T-cell (primary cell): ENCODE measurements at regions not wholly inside any gene's neighbourhood (a gene's known extent, or its start where the extent isn't known, plus 50 kb on each side); places are given as distances from the start of the nearest gene placed in this dataset.
A peak's percentile ranks its signal among the peaks of the same experiment; 100 is the strongest.

Experiments
- ATAC-seq, 4 experiments: fragments of 200-7000 bp in 3 of 4; fragments of 150-1000 bp in 1 of 4; cut with Tn5 transposase; replicated peaks in 1 of 4; 1 replicate in 3 of 4; 2 replicates in 1 of 4; pipeline ENCODE4 v1.10.0; 2021; ENCODE audit warnings: moderate library complexity in 3 of 4, mild to moderate bottlenecking in 2 of 4, moderate number of reproducible peaks in 1 of 4
- CTCF ChIA-PET, 2 donors: fragments of 300-600 bp; sonication (Branson Sonifier 250); formaldehyde crosslinking; loops; one replicate each; lab custom pipeline; 2022; ENCODE audit warnings: antibody characterized with exemption in 2 of 2; lab: Charles Lee
- POLR2A ChIA-PET, 2 donors: fragments of 300-600 bp; sonication (Branson Sonifier 250); formaldehyde crosslinking; loops; one replicate each; lab custom pipeline; 2022; ENCODE audit warnings: antibody characterized with exemption in 2 of 2; lab: Charles Lee
- DNase-seq, 35 experiments: peaks; one replicate each; pipeline versions ENCODE4 v3.0.0 to v3.0.0-alpha.2; 2013 to 2023
- H3K27ac ChIP-seq: one replicate; pipeline ENCODE4 v1.5.1; 2013; ENCODE audit warnings: low read length
- H3K27me3 ChIP-seq, 2 experiments: replicated peaks in 1 of 2; 1 replicate in 1 of 2; 2 replicates in 1 of 2; pipeline versions ENCODE4 v1.6.1 to v1.7.0; 2013; ENCODE audit warnings: low read length in 1 of 2, mixed read lengths in 1 of 2; ENCODE audit not compliant: control insufficient read depth in 2 of 2, insufficient read depth in 2 of 2; ENCODE audit errors: extremely low read depth in 1 of 2
- H3K36me3 ChIP-seq, 2 donors: 1 replicate in 1 of 2; 2 replicates in 1 of 2; pipeline versions ENCODE4 v1.6.1 to v1.7.0; 2013; ENCODE audit warnings: low read length in 1 of 2; ENCODE audit not compliant: control insufficient read depth in 2 of 2, insufficient read depth in 1 of 2; ENCODE audit errors: extremely low read depth in 1 of 2
- H3K4me1 ChIP-seq, 2 experiments: 1 replicate in 1 of 2; 2 replicates in 1 of 2; pipeline versions ENCODE4 v1.6.1 to v1.7.0; 2013; ENCODE audit warnings: low read length in 2 of 2, mixed read lengths in 1 of 2; ENCODE audit not compliant: insufficient read depth in 2 of 2, control insufficient read depth in 1 of 2; ENCODE audit errors: extremely low read depth in 1 of 2
- H3K4me3 ChIP-seq, 2 donors: 1 replicate in 1 of 2; 2 replicates in 1 of 2; pipeline versions ENCODE4 v1.5.1 to v1.7.0; 2013; ENCODE audit warnings: mild to moderate bottlenecking in 2 of 2, low read length in 1 of 2, moderate library complexity in 1 of 2; ENCODE audit not compliant: control insufficient read depth in 1 of 2; ENCODE audit errors: extremely low read depth in 1 of 2
- H3K9me3 ChIP-seq: 2 replicates; pipeline ENCODE4 v1.7.0; 2013
- H3K27ac Mint-ChIP-seq, 2 donors: one replicate each; pipeline ENCODE4 v1.8.0; 2020 to 2021; ENCODE audit warnings: mild to moderate bottlenecking in 2 of 2, mixed read lengths in 2 of 2
- H3K27me3 Mint-ChIP-seq, 2 donors: one replicate each; pipeline ENCODE4 v1.8.0; 2021 to 2022; ENCODE audit warnings: mixed read lengths in 2 of 2
- H3K36me3 Mint-ChIP-seq: one replicate; pipeline ENCODE4 v1.8.0; 2021; ENCODE audit warnings: mixed read lengths
- H3K4me1 Mint-ChIP-seq, 3 donors: one replicate each; pipeline ENCODE4 v1.8.0; 2020 to 2022; ENCODE audit warnings: mixed read lengths in 3 of 3, mild to moderate bottlenecking in 1 of 3
- H3K4me3 Mint-ChIP-seq, 3 donors: one replicate each; pipeline ENCODE4 v1.8.0; 2020 to 2022; ENCODE audit warnings: mild to moderate bottlenecking in 3 of 3, mixed read lengths in 3 of 3, moderate library complexity in 3 of 3
- H3K9me3 Mint-ChIP-seq, 3 donors: one replicate each; pipeline ENCODE4 v1.8.0; 2020 to 2022; ENCODE audit warnings: mixed read lengths in 3 of 3
- WGBS: methylation state at CpG from one replicate; pipeline ENCODE4 v1.1.5; 2013; ENCODE audit warnings: missing lambda C conversion rate; ENCODE audit not compliant: insufficient coverage; 5-methylcytosine and 5-hydroxymethylcytosine counted together

DNA sequence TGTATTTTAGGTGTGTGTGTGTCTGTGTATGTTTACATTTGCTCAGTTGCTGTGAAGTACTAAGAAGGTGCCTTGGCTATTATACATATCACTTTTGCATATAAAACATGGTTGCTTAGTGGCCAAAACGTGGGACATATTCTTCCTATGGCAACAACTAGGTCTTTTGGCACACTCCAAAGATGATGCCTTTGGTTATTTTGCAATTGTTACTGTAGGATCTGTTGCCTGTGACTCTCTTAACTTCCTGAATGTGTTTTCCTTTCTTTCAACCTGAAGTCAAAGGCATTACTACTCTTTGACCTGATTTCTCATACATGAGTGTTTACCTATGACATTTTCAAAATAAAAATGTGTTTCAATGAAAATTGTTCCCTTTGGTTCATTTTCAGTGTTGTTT lies 160.5 kb downstream of the UBE2E3 start:
- Mint-ChIP-seq H3K27me3 (no peaks in the 10 kb centered on the region), H3K4me1 (peaks cover 79 to 81% (median 80%) of the 10 kb centered on the region in 3 donors), H3K9me3 (peaks cover 3 to 12% (median 7%) of the 10 kb centered on the region in 3 donors), H3K4me3 (peak overlapping the region; percentile 69 to 81 (median 79)), H3K27ac (peak overlapping the region; percentile 100), H3K36me3 (peaks cover 16% of the 10 kb centered on the region)
- POLR2A ChIA-PET, result interaction anchor here (0.6 to 2.7 kb wide), 7 partner anchors 9 to 308 kb away, joined by 3 to 9 read pairs (median 4); no protein-coding TSS in a partner anchor
- peaks cover 0 to 5% of the 10 kb centered on the region in 2 donors for H3K36me3 ChIP-seq
- CTCF ChIA-PET, result interaction anchor here (0.6 to 1.6 kb wide), 7 partner anchors 9 to 317 kb away, joined by 3 to 6 read pairs (median 3); partner anchors contain the start of gene ITGA4 (in 1 of the 2)
- peaks cover 3% of the 10 kb centered on the region for H3K9me3 ChIP-seq
- no peaks in the 10 kb centered on the region for H3K27me3 ChIP-seq
- H3K4me3 ChIP-seq, result no peak overlapping the region
- ATAC-seq (no peak), DNase-seq (no peak)
- H3K4me1 ChIP-seq, result peaks cover 30 to 57% of the 10 kb centered on the region in 2 experiments
- peak overlapping the region; percentile 88 for H3K27ac ChIP-seq
- no CpG with 5 or more reads among the region's 1 CpG for WGBS

GRCh38 chr2:181141676-181142075 lies 161.3 kb downstream of the UBE2E3 start:
- WGBS, result 27% methylated on average over 2 of the region's 2 CpGs
- Histone ChIP-seq H3K36me3 (peaks cover 0 to 5% of the 10 kb centered on the region in 2 donors), H3K4me3 (peak overlapping the region; percentile 1 to 29), H3K27me3 (no peaks in the 10 kb centered on the region), H3K27ac (peak overlapping the region; percentile 88), H3K9me3 (no peaks in the 10 kb centered on the region), H3K4me1 (peaks cover 34 to 57% of the 10 kb centered on the region in 2 experiments)
- Mint-ChIP-seq H3K4me1 (peaks cover 78 to 83% (median 82%) of the 10 kb centered on the region in 3 donors), H3K36me3 (peaks cover 12% of the 10 kb centered on the region), H3K27me3 (no peaks in the 10 kb centered on the region), H3K9me3 (peaks cover 3 to 9% (median 6%) of the 10 kb centered on the region in 3 donors), H3K4me3 (peak overlapping the region; percentile 69 to 81 (median 79)), H3K27ac (peak overlapping the region; percentile 100)
- DNase-seq, result no peak
- CTCF ChIA-PET, result interaction anchor here (0.6 to 2.3 kb wide), 8 partner anchors 11 to 319 kb away, joined by 3 to 8 read pairs (median 3); no protein-coding TSS in a partner anchor
- POLR2A ChIA-PET, result interaction anchor here (0.6 to 2.7 kb wide), 10 partner anchors 10 to 316 kb away, joined by 3 to 14 read pairs (median 6); no protein-coding TSS in a partner anchor
- ATAC-seq, result no peak

- ChIA-PET CTCF (interaction anchor here (0.6 to 2.3 kb wide), 4 partner anchors 13 to 324 kb away, joined by 3 to 8 read pairs (median 4); no protein-coding TSS in a partner anchor), POLR2A (interaction anchor here (1.0 to 2.7 kb wide), 5 partner anchors 11 to 19 kb away, joined by 3 to 9 read pairs (median 6); no protein-coding TSS in a partner anchor)
- Histone ChIP-seq H3K27me3 (no peaks in the 10 kb centered on the region), H3K36me3 (peaks cover 0 to 5% of the 10 kb centered on the region in 2 donors), H3K27ac (peak overlapping the region; percentile 88), H3K4me1 (peaks cover 34 to 57% of the 10 kb centered on the region in 2 experiments), H3K4me3 (peak overlapping the region in 1 of 2 donors; percentile 13), H3K9me3 (no peaks in the 10 kb centered on the region)
- DNase-seq (peak in 1 of 35 experiments; percentile 58), ATAC-seq (peak; percentile 50 to 57 (median 53))
- WGBS, result 0% methylated on average over 1 of the region's 4 CpGs
- peaks cover 0 to 8% (median 0%) of the 10 kb centered on the region in 3 donors for H3K9me3 Mint-ChIP-seq
- H3K36me3 Mint-ChIP-seq, result peaks cover 10% of the 10 kb centered on the region
- peaks cover 72 to 78% (median 75%) of the 10 kb centered on the region in 3 donors for H3K4me1 Mint-ChIP-seq
- H3K27me3 Mint-ChIP-seq, result no peaks in the 10 kb centered on the region
- H3K4me3 Mint-ChIP-seq, result peak overlapping the region; percentile 69 to 81 (median 72)
- peak overlapping the region; percentile 100 for H3K27ac Mint-ChIP-seq
Measured at GRCh38 chr2:181142514-181142913, 162.1 kb downstream of the UBE2E3 start.

- ChIA-PET POLR2A (interaction anchor here (0.5 to 1.4 kb wide), 7 partner anchors 13 to 317 kb away, joined by 3 to 10 read pairs (median 4); no protein-coding TSS in a partner anchor), CTCF (interaction anchor here (0.7 to 1.6 kb wide), 8 partner anchors 9 to 313 kb away, joined by 3 to 8 read pairs (median 3); partner anchors contain the start of gene ITGA4 (in 1 of the 2))
- Histone ChIP-seq H3K4me1 (peaks cover 33 to 63% of the 10 kb centered on the region in 2 experiments), H3K27me3 (no peaks in the 10 kb centered on the region), H3K36me3 (peaks cover 0 to 5% of the 10 kb centered on the region in 2 donors), H3K4me3 (no peak overlapping the region), H3K9me3 (no peaks in the 10 kb centered on the region), H3K27ac (peak overlapping the region; percentile 88)
- Mint-ChIP-seq H3K9me3 (peaks cover 0 to 8% (median 0%) of the 10 kb centered on the region in 3 donors), H3K36me3 (peaks cover 10% of the 10 kb centered on the region), H3K27me3 (no peaks in the 10 kb centered on the region), H3K4me1 (peaks cover 73 to 79% (median 74%) of the 10 kb centered on the region in 3 donors), H3K27ac (peak overlapping the region; percentile 90 to 100), H3K4me3 (peak overlapping the region in 2 of 3 donors; percentile 18 to 48)
- no CpG with 5 or more reads among the region's 2 CpGs for WGBS
- peak in 25 of 35 experiments; percentile 7 to 74 (median 39) for DNase-seq
- peak; percentile 64 to 87 (median 73) for ATAC-seq
Measured at GRCh38 chr2:181143790-181144300, 163.4 kb downstream of the UBE2E3 start.

GRCh38 chr2:181145645-181146044 lies 165.2 kb downstream of the UBE2E3 start:
- POLR2A ChIA-PET, result interaction anchor here (0.5 to 1.8 kb wide), 2 partner anchors 21 to 334 kb away, joined by 4 to 6 read pairs; no protein-coding TSS in a partner anchor
- H3K27ac ChIP-seq, result peak overlapping the region; percentile 57
- no peak overlapping the region for H3K4me3 Mint-ChIP-seq

GRCh38 chr2:181146171-181146570 lies 165.8 kb downstream of the UBE2E3 start:
- ChIA-PET POLR2A (interaction anchor here (0.5 to 1.8 kb wide), 3 partner anchors 21 to 333 kb away, joined by 3 to 6 read pairs (median 4); no protein-coding TSS in a partner anchor), CTCF (interaction anchor here in 1 of 2 donors (0.6 to 1.2 kb wide), 3 partner anchors 21 to 38 kb away, joined by 3 to 4 read pairs (median 4); no protein-coding TSS in a partner anchor)
- no peaks in the 10 kb centered on the region for H3K27me3 Mint-ChIP-seq
- no peak overlapping the region for H3K4me3 ChIP-seq
- no peaks in the 10 kb centered on the region for H3K9me3 ChIP-seq
- H3K4me1 Mint-ChIP-seq, result peaks cover 65 to 70% (median 66%) of the 10 kb centered on the region in 3 donors
- peaks cover 0 to 5% of the 10 kb centered on the region in 2 donors for H3K36me3 ChIP-seq
- H3K9me3 Mint-ChIP-seq, result peaks cover 0 to 8% (median 1%) of the 10 kb centered on the region in 3 donors
- ATAC-seq (peak in 2 of 4 experiments; percentile 22 to 26), DNase-seq (peak in 6 of 35 experiments; percentile 7 to 51 (median 16))
- H3K27ac Mint-ChIP-seq, result peak overlapping the region; percentile 72 to 82
- peaks cover 27 to 48% of the 10 kb centered on the region in 2 experiments for H3K4me1 ChIP-seq
- H3K27ac ChIP-seq, result peak overlapping the region; percentile 57
- H3K36me3 Mint-ChIP-seq, result peaks cover 10% of the 10 kb centered on the region
- no peaks in the 10 kb centered on the region for H3K27me3 ChIP-seq
- no peak overlapping the region for H3K4me3 Mint-ChIP-seq
- 42% methylated on average over 2 of the region's 2 CpGs for WGBS

More at GRCh38 chr2:181145645-181146044, 165.2 kb downstream of the UBE2E3 start:
- peaks cover 66 to 73% (median 67%) of the 10 kb centered on the region in 3 donors for H3K4me1 Mint-ChIP-seq
- peaks cover 27 to 53% of the 10 kb centered on the region in 2 experiments for H3K4me1 ChIP-seq
- no peaks in the 10 kb centered on the region for H3K27me3 ChIP-seq
- CTCF ChIA-PET, result interaction anchor here in 1 of 2 donors (0.6 to 1.2 kb wide), 4 partner anchors 21 to 37 kb away, joined by 3 to 4 read pairs (median 4); no protein-coding TSS in a partner anchor
- H3K36me3 ChIP-seq, result peaks cover 0 to 5% of the 10 kb centered on the region in 2 donors
- H3K4me3 ChIP-seq, result no peak overlapping the region
- ATAC-seq (no peak), DNase-seq (no peak)
- H3K9me3 Mint-ChIP-seq, result peaks cover 0 to 8% (median 0%) of the 10 kb centered on the region in 3 donors
- no peaks in the 10 kb centered on the region for H3K27me3 Mint-ChIP-seq
- no peaks in the 10 kb centered on the region for H3K9me3 ChIP-seq
- 100% methylated on average over 4 of the region's 22 CpGs for WGBS
- peak overlapping the region; percentile 72 to 100 for H3K27ac Mint-ChIP-seq
- peaks cover 10% of the 10 kb centered on the region for H3K36me3 Mint-ChIP-seq
